Neural cell (in vitro differentiated cells): ENCODE measurements at regions not wholly inside any gene's neighbourhood (a gene's known extent, or its start where the extent isn't known, plus 50 kb on each side); places are given as distances from the start of the nearest gene placed in this dataset.

Experiments
- H2AFZ ChIP-seq: fragments of 200-600, 300-800 bp; sonication (generic), shearing (Covaris generic); 2 replicates; pipeline ENCODE4 v1.6.0; 2014; ENCODE audit warnings: low read depth, mild to moderate bottlenecking, antibody characterized with exemption, low read length, moderate library complexity
- H3F3A ChIP-seq: fragments of 200-600 bp; shearing (Covaris generic); 2 replicates; pipeline ENCODE4 v1.6.1; 2016; ENCODE audit warnings: mild to moderate bottlenecking, moderate library complexity, mixed read lengths, antibody characterized with exemption, low read length; ENCODE audit not compliant: insufficient read depth, poor library complexity, severe bottlenecking
- H3K27ac ChIP-seq: fragments of 200-600, 300-800 bp; sonication (generic), shearing (Covaris generic); 2 replicates; pipeline ENCODE4 v1.5.1; 2014; ENCODE audit warnings: mild to moderate bottlenecking, low read length, moderate library complexity
- H3K27me3 ChIP-seq: fragments of 300-800, 200-600 bp; sonication (generic), shearing (Covaris generic); 2 replicates; pipeline ENCODE4 v1.6.0; 2014; ENCODE audit warnings: mild to moderate bottlenecking, low read depth, low read length, moderate library complexity; ENCODE audit not compliant: insufficient read depth
- H3K36me3 ChIP-seq: fragments of 300-800, 200-600 bp; sonication (generic), shearing (Covaris generic); 2 replicates; pipeline ENCODE4 v1.5.1; 2014; ENCODE audit warnings: mild to moderate bottlenecking, antibody characterized with exemption, low read length, moderate library complexity; ENCODE audit not compliant: insufficient read depth
- H3K4me2 ChIP-seq: fragments of 300-800, 200-600 bp; sonication (generic), shearing (Covaris generic); 2 replicates; pipeline ENCODE4 v1.6.0; 2014; ENCODE audit warnings: mild to moderate bottlenecking, low read length
- H3K4me3 ChIP-seq: fragments of 300-800, 200-600 bp; sonication (generic), shearing (Covaris generic); 2 replicates; pipeline ENCODE4 v1.5.1; 2014; ENCODE audit warnings: mild to moderate bottlenecking, low read length, moderate library complexity
- H3K79me2 ChIP-seq: fragments of 200-600 bp; shearing (Covaris generic); replicated peaks from 2 replicates; pipeline ENCODE4 v1.6.0; 2014; ENCODE audit warnings: mild to moderate bottlenecking, low read length, moderate library complexity; ENCODE audit not compliant: insufficient read depth
- H3K9ac ChIP-seq: fragments of 300-800, 200-600 bp; sonication (generic), shearing (Covaris generic); 2 replicates; pipeline ENCODE4 v1.6.1; 2016; ENCODE audit warnings: mild to moderate bottlenecking, low read length, mixed read lengths
- H3K9me2 ChIP-seq: fragments of 200-600 bp; shearing (Covaris generic); 2 replicates; pipeline ENCODE4 v1.6.1; 2016; ENCODE audit warnings: mild to moderate bottlenecking, low read length, mixed read lengths; ENCODE audit not compliant: insufficient read depth
- H3K9me3 ChIP-seq: fragments of 200-600, 300-800 bp; sonication (generic), shearing (Covaris generic); 2 replicates; pipeline ENCODE4 v1.6.1; 2016; ENCODE audit warnings: mild to moderate bottlenecking, mixed run types, low read length, moderate library complexity, mixed read lengths
- H4K20me1 ChIP-seq: fragments of 200-600 bp; shearing (Covaris generic); 2 replicates; pipeline ENCODE4 v1.6.1; 2016; ENCODE audit warnings: mild to moderate bottlenecking, mixed run types; ENCODE audit not compliant: insufficient read depth
- EP300 ChIP-seq: fragments of 450-650 bp; conservative IDR thresholded peaks from 2 replicates; pipeline ENCODE4 v1.6.1; 2014; ENCODE audit warnings: antibody characterized with exemption, mild to moderate bottlenecking, moderate library complexity; ENCODE audit not compliant: poor library complexity, severe bottlenecking
- EZH2 ChIP-seq: fragments of 200-600, 300-800 bp; shearing (Covaris generic), sonication (generic); IDR thresholded peaks from 2 replicates; pipeline ENCODE4 v1.6.1; 2014; ENCODE audit warnings: antibody characterized with exemption, low read length, borderline replicate concordance, mild to moderate bottlenecking; ENCODE audit not compliant: insufficient read depth, poor library complexity, severe bottlenecking
- MXI1 ChIP-seq: fragments of 450-650 bp; conservative IDR thresholded peaks from 2 replicates; pipeline ENCODE4 v1.6.1; 2014; ENCODE audit warnings: antibody characterized with exemption, mild to moderate bottlenecking; ENCODE audit not compliant: poor library complexity, severe bottlenecking
- POLR2AphosphoS5 ChIP-seq: IDR thresholded peaks from 2 replicates; pipeline ENCODE4 v1.6.1; 2012
- RAD21 ChIP-seq: fragments of 450-650 bp; conservative IDR thresholded peaks from 2 replicates; pipeline ENCODE4 v1.6.1; 2014; ENCODE audit warnings: antibody characterized with exemption, mild to moderate bottlenecking, moderate library complexity
- SMC3 ChIP-seq: fragments of 450-650 bp; conservative IDR thresholded peaks from 2 replicates; pipeline ENCODE4 v1.6.1; 2014; ENCODE audit warnings: antibody characterized with exemption, mild to moderate bottlenecking, moderate library complexity; ENCODE audit not compliant: poor library complexity
- TAF1 ChIP-seq: IDR thresholded peaks from 2 replicates; pipeline ENCODE4 v1.6.1; 2012; ENCODE audit warnings: low read depth
- TF ChIP-seq, protein P1 (sequence below): fragments of 450-650 bp; IDR thresholded peaks from 2 replicates; pipeline ENCODE4 v1.5.1; 2014; ENCODE audit warnings: antibody characterized with exemption, mild to moderate bottlenecking, moderate library complexity; ENCODE audit not compliant: poor library complexity, severe bottlenecking
- TF ChIP-seq, protein P2 (sequence below): IDR thresholded peaks from 2 replicates; pipeline ENCODE4 v1.6.1; 2012; ENCODE audit warnings: borderline replicate concordance

- no peak overlapping the region for H3K4me2 ChIP-seq
- H3K27me3 ChIP-seq, result no peaks in the 10 kb centered on the region
- TF ChIP-seq SMC3, result no peak
- TF ChIP-seq, protein P1, sequence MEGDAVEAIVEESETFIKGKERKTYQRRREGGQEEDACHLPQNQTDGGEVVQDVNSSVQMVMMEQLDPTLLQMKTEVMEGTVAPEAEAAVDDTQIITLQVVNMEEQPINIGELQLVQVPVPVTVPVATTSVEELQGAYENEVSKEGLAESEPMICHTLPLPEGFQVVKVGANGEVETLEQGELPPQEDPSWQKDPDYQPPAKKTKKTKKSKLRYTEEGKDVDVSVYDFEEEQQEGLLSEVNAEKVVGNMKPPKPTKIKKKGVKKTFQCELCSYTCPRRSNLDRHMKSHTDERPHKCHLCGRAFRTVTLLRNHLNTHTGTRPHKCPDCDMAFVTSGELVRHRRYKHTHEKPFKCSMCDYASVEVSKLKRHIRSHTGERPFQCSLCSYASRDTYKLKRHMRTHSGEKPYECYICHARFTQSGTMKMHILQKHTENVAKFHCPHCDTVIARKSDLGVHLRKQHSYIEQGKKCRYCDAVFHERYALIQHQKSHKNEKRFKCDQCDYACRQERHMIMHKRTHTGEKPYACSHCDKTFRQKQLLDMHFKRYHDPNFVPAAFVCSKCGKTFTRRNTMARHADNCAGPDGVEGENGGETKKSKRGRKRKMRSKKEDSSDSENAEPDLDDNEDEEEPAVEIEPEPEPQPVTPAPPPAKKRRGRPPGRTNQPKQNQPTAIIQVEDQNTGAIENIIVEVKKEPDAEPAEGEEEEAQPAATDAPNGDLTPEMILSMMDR, result no peak
- no peak for TF ChIP-seq EP300
- no peak for TF ChIP-seq POLR2AphosphoS5
- TF ChIP-seq, protein P2, sequence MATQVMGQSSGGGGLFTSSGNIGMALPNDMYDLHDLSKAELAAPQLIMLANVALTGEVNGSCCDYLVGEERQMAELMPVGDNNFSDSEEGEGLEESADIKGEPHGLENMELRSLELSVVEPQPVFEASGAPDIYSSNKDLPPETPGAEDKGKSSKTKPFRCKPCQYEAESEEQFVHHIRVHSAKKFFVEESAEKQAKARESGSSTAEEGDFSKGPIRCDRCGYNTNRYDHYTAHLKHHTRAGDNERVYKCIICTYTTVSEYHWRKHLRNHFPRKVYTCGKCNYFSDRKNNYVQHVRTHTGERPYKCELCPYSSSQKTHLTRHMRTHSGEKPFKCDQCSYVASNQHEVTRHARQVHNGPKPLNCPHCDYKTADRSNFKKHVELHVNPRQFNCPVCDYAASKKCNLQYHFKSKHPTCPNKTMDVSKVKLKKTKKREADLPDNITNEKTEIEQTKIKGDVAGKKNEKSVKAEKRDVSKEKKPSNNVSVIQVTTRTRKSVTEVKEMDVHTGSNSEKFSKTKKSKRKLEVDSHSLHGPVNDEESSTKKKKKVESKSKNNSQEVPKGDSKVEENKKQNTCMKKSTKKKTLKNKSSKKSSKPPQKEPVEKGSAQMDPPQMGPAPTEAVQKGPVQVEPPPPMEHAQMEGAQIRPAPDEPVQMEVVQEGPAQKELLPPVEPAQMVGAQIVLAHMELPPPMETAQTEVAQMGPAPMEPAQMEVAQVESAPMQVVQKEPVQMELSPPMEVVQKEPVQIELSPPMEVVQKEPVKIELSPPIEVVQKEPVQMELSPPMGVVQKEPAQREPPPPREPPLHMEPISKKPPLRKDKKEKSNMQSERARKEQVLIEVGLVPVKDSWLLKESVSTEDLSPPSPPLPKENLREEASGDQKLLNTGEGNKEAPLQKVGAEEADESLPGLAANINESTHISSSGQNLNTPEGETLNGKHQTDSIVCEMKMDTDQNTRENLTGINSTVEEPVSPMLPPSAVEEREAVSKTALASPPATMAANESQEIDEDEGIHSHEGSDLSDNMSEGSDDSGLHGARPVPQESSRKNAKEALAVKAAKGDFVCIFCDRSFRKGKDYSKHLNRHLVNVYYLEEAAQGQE, result no peak
- TF ChIP-seq TAF1, result no peak
- no peak for TF ChIP-seq EZH2
- no peaks in the 10 kb centered on the region for H3K36me3 ChIP-seq
- no peaks in the 10 kb centered on the region for H3K9me3 ChIP-seq
- no peaks in the 10 kb centered on the region for H3K9me2 ChIP-seq
- H3K4me3 ChIP-seq, result no peak overlapping the region
- no peak overlapping the region for H3K9ac ChIP-seq
- H3K27ac ChIP-seq, result no peak overlapping the region
- no peak overlapping the region for H2AFZ ChIP-seq
- H3F3A ChIP-seq, result no peaks in the 10 kb centered on the region
- H4K20me1 ChIP-seq, result no peaks in the 10 kb centered on the region
- H3K79me2 ChIP-seq, result no peaks in the 10 kb centered on the region
Observed at GRCh38 chr18:45169610-45170009, 445.7 kb upstream of the SLC14A2 start.

DNA sequence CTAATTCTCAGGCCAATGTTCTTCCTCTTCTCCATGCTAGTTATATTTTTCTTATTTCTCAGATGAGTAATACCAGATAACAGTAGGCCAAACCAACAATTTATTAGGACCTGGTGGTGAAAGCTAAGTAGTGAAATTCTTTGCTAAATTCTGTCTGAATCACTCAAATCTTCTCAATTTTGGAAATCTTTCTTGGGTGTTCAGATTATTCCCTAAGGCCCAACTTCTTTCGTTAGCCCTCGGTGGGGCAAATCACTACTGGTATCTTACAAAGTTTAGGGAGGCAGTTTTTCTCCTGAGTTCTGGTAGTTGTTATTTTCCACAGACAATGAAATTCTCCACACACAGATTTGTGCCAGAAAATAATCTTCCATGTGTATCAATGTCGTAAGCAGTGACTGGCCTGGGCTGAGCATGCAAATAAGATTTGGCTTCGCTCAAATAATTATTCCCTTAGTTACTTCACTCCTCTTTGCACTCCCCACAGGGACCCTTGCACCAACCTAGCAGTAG is 443.5 kb upstream of the SLC14A2 start:
- no peak overlapping the region for H3K4me2 ChIP-seq
- H3K27ac ChIP-seq, result no peak overlapping the region
- no peak for TF ChIP-seq MXI1
- TF ChIP-seq, protein P1, result no peak
- TF ChIP-seq, protein P2, result no peak
- no peak for TF ChIP-seq RAD21
- no peak for TF ChIP-seq POLR2AphosphoS5
- no peak for TF ChIP-seq EZH2
- TF ChIP-seq TAF1, result no peak
- no peak for TF ChIP-seq SMC3
- no peak for TF ChIP-seq EP300

More for the DNA sequence above, 443.5 kb upstream of the SLC14A2 start:
- Histone ChIP-seq H3K9me2 (no peaks in the 10 kb centered on the region), H3K36me3 (no peaks in the 10 kb centered on the region), H3K79me2 (no peaks in the 10 kb centered on the region), H4K20me1 (no peaks in the 10 kb centered on the region), H2AFZ (no peak overlapping the region), H3F3A (no peaks in the 10 kb centered on the region), H3K9me3 (no peaks in the 10 kb centered on the region), H3K27me3 (no peaks in the 10 kb centered on the region), H3K4me3 (no peak overlapping the region), H3K9ac (no peak overlapping the region)
